GM12891 (cell line): ENCODE measurements at regions not wholly inside any gene's neighbourhood (a gene's known extent, or its start where the extent isn't known, plus 50 kb on each side); places are given as distances from the start of the nearest gene placed in this dataset.

Source experiments
- PAX5 ChIP-seq: IDR thresholded peaks from 2 replicates; pipeline ENCODE4 v1.6.1; 2011; ENCODE audit warnings: low read length, moderate library complexity, mild to moderate bottlenecking; ENCODE audit not compliant: insufficient read depth, severe bottlenecking
- POLR2A ChIP-seq: IDR thresholded peaks from 2 replicates; pipeline ENCODE4 v1.6.1; 2011; ENCODE audit warnings: low read depth, low read length, control low read depth
- POLR2AphosphoS5 ChIP-seq: IDR thresholded peaks from 2 replicates; pipeline ENCODE4 v1.6.1; 2011; ENCODE audit warnings: low read depth, low read length, control low read depth
- SPI1 ChIP-seq: IDR thresholded peaks from 2 replicates; pipeline ENCODE4 v1.6.1; 2011; ENCODE audit warnings: low read depth, low read length, control low read depth
- TAF1 ChIP-seq: IDR thresholded peaks from 2 replicates; pipeline ENCODE4 v1.6.1; 2011; ENCODE audit warnings: low read depth, low read length, control low read depth

GRCh38 chr6:6479785-6480184, 108.7 kb upstream of the LY86 start:
- TF ChIP-seq POLR2A: no peak
- no peak for TF ChIP-seq POLR2AphosphoS5
- no peak for TF ChIP-seq TAF1
- no peak for TF ChIP-seq SPI1
- TF ChIP-seq PAX5: no peak
